CD4-positive, alpha-beta T cell treated with Interleukin-4 for 1 hour (primary cell): ENCODE measurements at regions not wholly inside any gene's neighbourhood (a gene's known extent, or its start where the extent isn't known, plus 50 kb on each side); places are given as distances from the start of the nearest gene placed in this dataset.

Source experiments
- DNase-seq, 2 donors: peaks; one replicate each; pipeline ENCODE4 v3.0.0-alpha.2; 2020 to 2022

DNA sequence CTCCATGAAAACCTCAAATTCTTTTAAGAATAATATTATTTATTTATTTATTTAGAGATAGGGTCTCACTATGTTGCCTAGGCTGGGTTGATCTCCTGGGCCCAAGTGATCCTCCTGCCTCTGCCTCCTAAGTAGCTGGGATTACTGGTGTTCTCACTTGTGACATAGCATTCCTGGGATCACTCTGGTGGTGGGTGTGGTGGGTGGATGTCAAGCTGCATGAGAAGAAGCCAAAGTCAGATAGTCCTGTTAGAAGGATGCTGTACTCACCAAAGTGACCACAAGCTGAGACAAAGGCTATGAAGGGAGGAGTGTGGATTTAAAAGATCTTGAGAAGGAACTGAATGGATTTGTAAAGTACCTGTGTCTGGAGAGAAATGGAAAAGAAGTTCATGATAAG is 87.9 kb upstream of the SPON1 start:
- no peak for DNase-seq

DNA sequence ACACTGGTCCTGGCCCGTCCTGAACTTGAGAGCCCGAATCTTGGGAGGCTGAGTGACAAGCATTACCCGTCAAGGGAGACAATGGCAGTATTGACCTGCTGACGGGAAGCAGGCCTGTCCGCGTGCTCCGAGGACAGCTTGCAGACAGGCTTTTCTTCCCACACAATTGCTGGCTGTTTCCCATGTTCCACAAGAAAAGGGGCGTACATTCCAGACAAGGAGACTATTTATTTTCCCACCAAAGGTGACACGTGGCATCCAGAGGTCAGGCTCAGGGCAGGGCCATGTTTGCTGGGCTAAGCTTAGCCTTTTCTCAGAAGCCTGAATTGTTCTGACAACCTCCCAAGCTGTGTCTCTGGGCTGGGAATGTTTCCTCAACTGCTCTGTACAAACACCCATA is 86.9 kb upstream of the SPON1 start:
- no peak for DNase-seq

DNA sequence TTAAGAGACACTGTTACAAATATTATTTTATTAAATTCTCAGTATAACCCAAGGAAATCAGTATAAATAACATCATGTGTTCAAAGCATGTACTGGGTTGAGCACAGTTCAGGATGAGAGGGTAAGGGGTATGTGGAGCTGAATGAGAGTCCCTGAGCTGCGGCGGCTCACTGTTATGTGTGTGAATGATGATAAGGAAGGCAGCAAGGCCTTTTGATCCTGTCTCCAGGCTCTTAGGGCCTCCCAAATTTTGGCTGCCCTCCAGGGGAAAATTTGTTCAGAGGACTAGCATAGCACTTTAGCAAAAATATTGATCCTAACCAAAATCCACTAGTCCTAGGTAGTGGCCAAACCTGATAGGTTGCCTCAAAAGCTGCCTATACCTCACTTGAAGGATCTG is 86.1 kb upstream of the SPON1 start:
- DNase-seq, result no peak

DNA sequence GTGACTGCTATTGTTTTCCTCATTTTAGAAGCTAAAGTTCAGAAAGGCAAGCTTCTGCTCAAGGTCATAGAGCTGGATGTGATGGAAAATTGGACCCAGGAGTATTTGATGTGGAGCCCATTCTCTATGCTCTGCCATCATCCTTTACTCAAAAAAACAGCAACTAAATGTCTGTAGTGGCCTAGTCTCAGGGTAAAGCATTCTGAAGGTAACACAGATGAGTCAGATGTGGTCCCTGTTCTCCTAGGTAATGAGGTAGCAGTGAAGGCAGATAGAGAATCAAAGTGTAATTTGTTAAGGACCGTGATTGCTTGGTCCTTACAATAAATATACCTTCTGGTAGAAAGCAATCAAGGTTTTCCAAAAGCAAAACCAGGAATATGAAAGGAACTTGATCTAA is 84.4 kb upstream of the SPON1 start:
- DNase-seq, result no peak

- DNase-seq, result no peak
These were observed 81.9 kb upstream of the SPON1 start for GRCh38 chr11:13880634-13881033.

DNA sequence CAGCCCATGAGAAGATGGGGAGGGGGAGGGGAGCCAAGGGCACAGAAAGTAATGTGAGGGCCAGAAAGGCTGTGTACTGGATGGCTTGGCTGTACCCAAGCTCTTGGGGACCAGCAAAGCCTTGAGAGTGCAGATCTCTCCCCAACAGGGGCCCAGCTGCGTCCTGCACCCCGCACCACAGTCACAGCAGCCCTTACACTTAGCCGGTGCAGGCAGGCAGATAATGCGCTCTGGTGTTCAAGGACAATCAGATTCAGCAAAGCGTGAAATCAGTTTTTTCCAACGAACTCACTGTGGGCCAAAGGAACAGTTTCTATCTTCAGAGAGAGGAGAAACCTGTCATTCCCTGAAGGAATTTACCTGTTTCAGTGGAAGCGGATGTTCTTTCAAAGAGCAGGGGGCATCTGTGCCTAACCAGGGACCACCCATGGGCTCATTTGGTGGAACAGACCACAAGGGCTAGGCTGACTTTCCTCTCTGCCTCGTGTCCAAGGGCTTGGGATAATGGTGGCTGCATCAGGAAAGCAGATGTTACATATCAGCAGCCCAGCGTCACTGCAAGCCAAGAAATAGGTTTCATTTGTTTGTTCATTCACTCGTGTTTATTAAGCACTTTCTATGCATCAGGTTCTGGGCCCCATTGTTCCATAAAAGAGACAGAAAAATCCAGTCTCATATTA is 81.2 kb upstream of the SPON1 start:
- DNase-seq, result no peak

DNA sequence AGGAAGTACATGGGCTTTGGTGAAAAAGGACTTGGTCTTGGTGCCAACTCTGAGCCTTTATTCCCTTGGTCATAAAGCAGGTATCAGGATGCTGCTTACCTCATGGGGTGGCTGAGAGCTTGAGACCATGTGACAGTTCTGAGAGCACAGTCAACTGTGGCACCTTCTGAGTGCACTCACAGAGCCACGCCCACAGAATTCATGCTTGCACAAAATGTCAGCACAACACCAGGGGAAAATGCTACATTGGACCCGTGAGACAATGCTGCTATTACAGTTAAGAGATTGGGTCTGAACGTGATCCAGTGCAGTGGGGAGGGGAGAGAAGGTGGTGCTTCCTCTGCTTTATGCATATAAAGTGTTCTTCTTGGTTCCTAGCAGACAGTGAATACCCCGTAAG is 79.5 kb upstream of the SPON1 start:
- DNase-seq, result no peak

GRCh38 chr11:13883589-13883988 is 78.9 kb upstream of the SPON1 start:
- no peak for DNase-seq

- DNase-seq, result no peak
These were observed 78.2 kb upstream of the SPON1 start for GRCh38 chr11:13884158-13884799.

GRCh38 chr11:13885083-13885482 is 77.4 kb upstream of the SPON1 start:
- DNase-seq, result no peak

DNA sequence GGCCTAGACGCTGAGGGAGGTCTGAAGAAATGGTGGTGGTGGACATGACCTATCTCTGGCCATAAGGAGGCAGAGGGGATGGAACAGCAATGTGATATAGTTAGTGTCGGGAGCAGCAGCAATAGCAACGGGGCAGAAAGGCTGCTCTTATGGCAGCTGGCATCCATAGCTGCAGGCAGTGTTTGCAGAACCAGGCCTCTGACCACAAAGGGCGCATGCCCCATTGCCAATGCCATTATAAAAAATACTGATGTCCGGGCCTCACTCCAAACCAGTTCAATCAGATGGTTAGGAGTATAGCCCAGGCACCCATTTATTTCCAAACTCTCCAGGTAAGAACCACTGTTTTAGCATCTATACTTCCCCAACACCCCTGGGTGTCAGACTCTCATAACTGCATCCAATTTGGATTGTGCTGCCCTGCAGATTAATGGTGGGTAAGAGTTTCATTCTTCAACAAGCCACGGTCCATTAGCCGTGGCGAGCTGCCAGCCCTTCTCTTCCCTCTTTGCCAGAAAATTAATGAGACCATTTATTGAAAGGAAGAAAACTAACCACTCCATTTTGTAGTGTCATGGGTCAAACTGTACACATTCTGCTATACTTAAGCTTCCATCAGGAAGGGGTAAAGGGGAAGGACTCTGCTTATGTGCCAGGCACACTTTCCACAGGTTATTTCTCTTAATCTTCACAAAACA is 72.8 kb upstream of the SPON1 start:
- DNase-seq, result no peak

- DNase-seq, result no peak
These were observed 70.6 kb upstream of the SPON1 start for GRCh38 chr11:13891911-13892310.

GRCh38 chr11:13896175-13896980 is 66.1 kb upstream of the SPON1 start:
- no peak for DNase-seq

GRCh38 chr11:13896981-13897353 is 65.6 kb upstream of the SPON1 start:
- no peak for DNase-seq

GRCh38 chr11:13897646-13898276 is 64.8 kb upstream of the SPON1 start:
- no peak for DNase-seq

- DNase-seq, result no peak
These were observed 62.9 kb upstream of the SPON1 start for GRCh38 chr11:13899603-13900002.

- no peak for DNase-seq
These were observed 60.0 kb upstream of the SPON1 start for GRCh38 chr11:13902523-13902922.

DNA sequence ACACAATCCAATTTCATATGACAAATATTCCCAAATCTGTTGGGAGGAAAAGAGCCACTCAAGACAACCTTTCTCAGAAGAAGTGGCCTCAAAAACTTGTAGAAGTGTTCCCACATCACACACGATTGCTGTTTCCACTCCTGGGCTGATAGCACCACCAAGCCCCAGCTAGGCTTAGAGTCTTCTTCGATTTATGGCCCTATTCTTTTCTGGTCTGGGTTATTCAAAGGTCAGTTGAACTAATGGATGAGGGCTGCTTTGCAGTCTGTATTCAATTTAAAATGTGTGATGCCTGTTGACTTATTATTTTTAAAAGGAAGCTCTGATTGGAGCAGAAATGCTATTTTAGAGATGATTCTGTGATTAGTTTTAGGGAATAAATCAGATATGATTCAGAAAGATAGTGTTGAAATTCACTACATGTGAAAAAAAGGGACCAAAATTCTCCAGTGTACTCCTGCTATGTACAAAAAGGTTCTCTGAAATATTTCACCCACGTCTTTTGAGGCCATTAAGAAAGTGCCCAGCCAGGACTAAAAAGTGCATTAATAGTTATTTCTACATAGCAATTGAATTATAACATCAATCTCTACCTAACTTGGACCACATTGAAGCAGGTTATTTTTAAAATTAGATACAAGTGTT is 57.3 kb upstream of the SPON1 start:
- DNase-seq, result no peak

- DNase-seq, result no peak
These were observed 54.8 kb upstream of the SPON1 start for GRCh38 chr11:13907678-13908077.

DNA sequence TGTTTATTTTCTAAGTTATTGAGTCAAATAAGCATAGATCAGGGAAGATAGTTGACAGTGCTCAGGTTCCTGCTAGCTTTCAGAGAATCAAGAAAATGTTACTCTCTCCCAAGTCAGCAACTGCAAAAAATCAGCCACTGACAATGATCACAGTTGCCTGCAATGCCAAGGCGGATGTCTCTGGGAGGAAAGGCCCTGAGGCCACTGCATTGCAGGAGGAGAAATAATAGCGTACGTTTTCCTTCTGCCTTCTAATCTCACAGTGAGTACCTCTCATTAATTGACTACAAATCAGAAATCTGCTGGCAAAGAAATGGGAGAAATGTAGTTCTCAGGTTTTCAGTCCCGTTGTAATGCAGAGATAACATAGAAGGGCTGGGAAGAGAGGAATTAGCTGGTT is 54.0 kb upstream of the SPON1 start:
- no peak for DNase-seq
